Right atrium auricular region (tissue), 2 donors: ENCODE measurements at regions not wholly inside any gene's neighbourhood (a gene's known extent, or its start where the extent isn't known, plus 50 kb on each side); places are given as distances from the start of the nearest gene placed in this dataset.

ENCODE experiments used
- DNase-seq: peaks from one replicate; pipeline ENCODE4 v3.0.0-alpha.2; 2019; ENCODE audit warnings: low spot score
- H3K27ac ChIP-seq, 2 donors: fragments of 200-600 bp; sonication (generic); 1 replicate in 1 of 2; 2 replicates in 1 of 2; pipeline ENCODE4 v1.5.1; 2016 to 2019
- H3K27me3 ChIP-seq, 2 donors: fragments of 200-600 bp; sonication (generic); one replicate each; pipeline versions ENCODE4 v1.5.1 to v1.6.0; 2017 to 2019
- H3K36me3 ChIP-seq: fragments of 200-600 bp; sonication (generic); one replicate; pipeline ENCODE4 v1.5.1; 2016
- H3K4me1 ChIP-seq, 2 donors: fragments of 200-600 bp; sonication (generic); one replicate each; pipeline versions ENCODE4 v1.5.1 to v1.6.0; 2017 to 2019
- H3K4me3 ChIP-seq, 2 donors: fragments of 200-600 bp; sonication (generic); 1 replicate in 1 of 2; 2 replicates in 1 of 2; pipeline ENCODE4 v1.5.1; 2017 to 2019; ENCODE audit warnings: mild to moderate bottlenecking in 1 of 2, moderate library complexity in 1 of 2
- H3K9me3 ChIP-seq, 2 donors: fragments of 200-600 bp; sonication (generic); one replicate each; pipeline ENCODE4 v1.5.1; 2019
- CTCF ChIP-seq, 2 donors: fragments of 200-600 bp; sonication (generic); IDR thresholded peaks; one replicate each; pipeline ENCODE4 v1.5.1; 2019; ENCODE audit warnings: antibody characterized with exemption in 2 of 2

DNA sequence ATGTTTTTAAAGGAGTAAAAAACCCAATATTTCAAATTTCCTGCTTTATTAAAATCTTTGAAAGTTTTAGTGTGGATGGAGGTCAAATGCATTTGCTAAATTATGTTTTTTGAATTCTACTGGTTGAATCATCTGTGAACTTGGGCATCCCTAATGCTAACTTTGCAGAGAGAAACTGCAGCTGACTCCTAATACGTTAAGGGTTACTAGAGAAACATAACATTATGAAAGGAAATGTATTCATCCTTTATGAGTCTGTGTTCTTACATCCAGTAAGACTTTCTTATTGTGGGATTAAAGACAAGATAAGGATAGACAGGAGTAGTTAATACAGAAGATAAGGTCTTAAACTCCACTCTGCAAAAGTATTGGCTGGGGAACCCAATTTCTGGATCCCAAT lies 140.6 kb downstream of the FAM124B start:
- H3K27ac ChIP-seq = no peak overlapping the region

DNA sequence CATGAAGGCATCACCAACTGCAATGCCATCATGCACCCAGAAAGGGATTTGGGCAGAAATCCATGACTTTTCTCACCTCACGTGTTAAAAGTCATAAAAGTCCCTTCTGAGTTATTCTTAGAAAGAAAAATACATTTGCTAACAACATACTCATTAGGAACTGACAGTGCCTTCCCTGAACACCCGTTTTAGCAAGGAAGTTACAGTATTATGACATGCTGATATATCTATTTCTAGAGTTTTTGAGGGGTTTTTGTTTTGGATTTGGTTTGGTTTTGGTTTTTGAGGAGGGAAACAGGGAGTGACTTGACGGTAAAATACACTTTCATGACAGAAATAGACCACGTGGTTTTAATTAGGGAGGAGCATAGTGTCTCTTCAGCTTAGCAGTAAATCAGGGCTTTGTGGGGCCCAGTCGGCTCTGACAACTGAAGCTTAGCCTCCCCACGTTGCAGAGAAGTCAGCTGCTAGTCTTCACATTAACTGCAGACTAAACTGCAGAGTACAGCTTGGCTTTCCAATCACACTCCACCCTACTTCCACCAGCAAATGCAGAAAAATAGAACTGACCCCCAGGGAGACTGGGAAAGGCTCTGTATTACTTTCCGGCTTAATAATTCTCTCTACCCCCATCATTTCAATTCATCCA lies 141.4 kb downstream of the FAM124B start:
- Histone ChIP-seq H3K4me1 (no peaks in the 10 kb centered on the region), H3K4me3 (no peak overlapping the region), H3K9me3 (no peaks in the 10 kb centered on the region), H3K27me3 (no peaks in the 10 kb centered on the region), H3K36me3 (no peaks in the 10 kb centered on the region), H3K27ac (no peak overlapping the region)
- no peak for TF ChIP-seq CTCF (IDR thresholded peaks at IDR 0.05)
- no peak for DNase-seq

More for the DNA sequence above, 140.6 kb downstream of the FAM124B start:
- H3K4me3 ChIP-seq = no peak overlapping the region
- TF ChIP-seq CTCF (IDR thresholded peaks at IDR 0.05) = no peak
- no peaks in the 10 kb centered on the region for H3K36me3 ChIP-seq
- no peaks in the 10 kb centered on the region for H3K4me1 ChIP-seq
- no peaks in the 10 kb centered on the region for H3K27me3 ChIP-seq
- DNase-seq = no peak
- H3K9me3 ChIP-seq = no peaks in the 10 kb centered on the region

DNA sequence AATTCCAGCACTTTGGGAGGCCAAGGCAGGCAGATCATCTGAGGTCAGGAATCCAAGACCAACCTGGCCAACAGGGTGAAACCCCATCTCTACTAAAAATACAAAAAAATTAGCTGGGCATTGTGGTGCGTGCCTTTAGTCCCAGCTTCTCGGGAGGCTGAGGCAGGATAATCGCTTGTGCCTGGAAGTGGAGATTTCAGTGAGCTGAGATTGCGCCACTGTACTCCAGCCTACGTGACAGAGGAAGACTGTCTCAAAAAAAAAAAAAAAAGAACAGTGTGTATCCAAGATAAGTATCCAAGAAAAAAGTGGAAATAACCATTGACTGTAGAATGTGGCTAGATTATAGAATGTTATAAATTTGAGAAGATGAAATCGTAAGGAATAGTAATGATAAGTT lies 142.1 kb downstream of the FAM124B start:
- Histone ChIP-seq H3K9me3 (no peaks in the 10 kb centered on the region), H3K4me3 (no peak overlapping the region), H3K27ac (no peak overlapping the region), H3K27me3 (no peaks in the 10 kb centered on the region), H3K36me3 (no peaks in the 10 kb centered on the region), H3K4me1 (no peaks in the 10 kb centered on the region)
- TF ChIP-seq CTCF (IDR thresholded peaks at IDR 0.05) = no peak
- DNase-seq = no peak

- no peaks in the 10 kb centered on the region for H3K4me1 ChIP-seq
- no peak for DNase-seq
- no peak overlapping the region for H3K27ac ChIP-seq
- H3K9me3 ChIP-seq = no peaks in the 10 kb centered on the region
- no peak for TF ChIP-seq CTCF (IDR thresholded peaks at IDR 0.05)
- no peaks in the 10 kb centered on the region for H3K36me3 ChIP-seq
- no peak overlapping the region for H3K4me3 ChIP-seq
- H3K27me3 ChIP-seq = no peaks in the 10 kb centered on the region
Measured at GRCh38 chr2:224258059-224258458, 143.8 kb downstream of the FAM124B start.

- Histone ChIP-seq H3K9me3 (no peaks in the 10 kb centered on the region), H3K4me1 (no peaks in the 10 kb centered on the region), H3K27ac (no peak overlapping the region), H3K4me3 (no peak overlapping the region), H3K27me3 (no peaks in the 10 kb centered on the region), H3K36me3 (no peaks in the 10 kb centered on the region)
- no peak for DNase-seq
- no peak for TF ChIP-seq CTCF (IDR thresholded peaks at IDR 0.05)
Measured at GRCh38 chr2:224257156-224257555, 144.8 kb downstream of the FAM124B start.

DNA sequence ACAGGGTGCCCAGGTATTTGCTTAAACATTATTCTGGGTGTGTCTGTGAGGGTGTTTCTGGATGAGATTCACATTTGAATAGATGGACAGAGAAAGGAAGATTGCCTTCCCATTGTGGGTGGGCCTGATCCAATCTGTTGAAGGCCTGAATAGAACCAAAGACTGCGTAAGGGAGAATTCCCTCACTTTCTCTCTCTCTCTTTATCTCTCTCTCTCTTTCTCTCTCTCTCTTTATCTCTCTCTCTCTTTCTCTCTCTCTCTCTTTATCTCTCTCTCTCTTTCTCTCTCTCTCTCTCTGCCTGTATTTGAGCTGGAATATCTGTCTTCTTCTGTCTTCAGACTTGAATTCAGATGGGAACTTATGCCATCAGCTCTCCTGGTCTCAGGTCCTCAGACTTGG lies 148.4 kb downstream of the FAM124B start:
- H3K4me3 ChIP-seq = no peak overlapping the region

More for the DNA sequence above, 148.4 kb downstream of the FAM124B start:
- TF ChIP-seq CTCF (IDR thresholded peaks at IDR 0.05) = no peak
- DNase-seq = no peak
- Histone ChIP-seq H3K27ac (no peak overlapping the region), H3K9me3 (no peaks in the 10 kb centered on the region), H3K36me3 (no peaks in the 10 kb centered on the region), H3K4me1 (no peaks in the 10 kb centered on the region), H3K27me3 (no peaks in the 10 kb centered on the region)
